CD4-positive, alpha-beta T cell treated with Interferon alpha-2 for 1 hour (primary cell): ENCODE measurements at regions not wholly inside any gene's neighbourhood (a gene's known extent, or its start where the extent isn't known, plus 50 kb on each side); places are given as distances from the start of the nearest gene placed in this dataset.
"Not testable (repeated sequence)": the region's sequence is repeated elsewhere in the genome, so short reads cannot be mapped to it uniquely, and the experiment has no call there.

Experiments
- DNase-seq, 2 donors: peaks; one replicate each; pipeline ENCODE4 v3.0.0-alpha.2; 2020 to 2022

GRCh38 chr3:8020047-8020841, 481.4 kb upstream of the LMCD1 start:
- no peak for DNase-seq

GRCh38 chr3:8027954-8028353, 473.7 kb upstream of the LMCD1 start:
- DNase-seq, result no peak

DNA sequence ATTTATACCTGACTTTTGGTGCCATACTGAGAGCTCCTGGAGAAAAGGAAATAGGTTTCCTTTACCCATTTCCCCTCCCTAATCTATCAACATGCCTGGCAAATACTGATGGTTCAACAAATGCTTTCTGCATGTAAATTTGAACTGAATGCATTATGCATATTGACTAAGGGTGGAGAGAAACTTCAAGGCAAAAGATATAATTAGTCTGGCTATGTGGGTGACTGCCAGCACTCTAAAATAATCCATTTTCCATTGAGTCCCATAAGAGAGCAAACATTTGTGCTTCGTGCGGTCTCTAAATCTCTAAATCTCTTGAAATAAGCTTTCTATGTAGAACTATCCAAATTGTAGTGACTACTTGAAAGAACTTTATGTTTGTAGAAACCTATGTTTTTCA, 451.3 kb upstream of the LMCD1 start:
- no peak for DNase-seq

DNA sequence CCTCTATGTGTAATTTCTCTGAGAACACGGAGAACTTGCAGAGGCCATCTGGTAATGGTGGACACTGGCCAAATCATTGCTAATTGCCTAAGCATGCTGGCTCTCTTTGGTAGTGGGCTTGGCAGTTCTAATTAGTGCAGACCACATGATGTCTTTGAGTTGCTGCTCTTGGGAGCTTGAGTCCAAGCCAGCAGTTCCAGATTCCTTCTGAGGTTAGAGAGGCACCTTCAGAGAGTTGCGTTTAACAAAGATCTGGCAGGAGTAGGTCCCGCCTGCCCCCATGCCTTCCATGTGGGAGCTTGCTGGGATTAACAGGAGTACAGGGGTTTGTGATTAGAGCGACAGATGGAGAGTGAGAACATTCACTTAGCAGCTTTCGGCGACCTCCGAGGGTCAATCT, 449.0 kb upstream of the LMCD1 start:
- DNase-seq, result no peak

- not testable (repeated sequence) for DNase-seq
These were observed 433.5 kb upstream of the LMCD1 start for GRCh38 chr3:8068135-8068534.

DNA sequence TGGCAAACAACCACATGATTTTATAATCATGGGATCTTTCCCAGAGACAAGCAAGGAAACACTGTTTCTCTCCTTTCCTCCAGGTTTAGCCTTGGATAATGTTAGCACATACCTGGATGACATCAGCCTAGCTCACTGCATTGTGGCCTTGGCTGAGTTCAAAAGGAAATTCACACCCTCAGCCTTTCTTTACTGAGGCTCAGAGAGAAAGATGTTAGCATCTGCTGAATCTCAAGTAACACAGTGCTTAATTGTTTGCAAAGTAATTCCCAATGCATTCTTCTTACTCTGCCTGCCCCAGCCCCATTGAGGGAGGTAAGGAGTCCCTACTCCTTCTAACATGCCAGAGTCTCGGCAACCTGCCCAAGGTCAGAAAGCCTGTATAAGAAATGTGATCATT, 432.2 kb upstream of the LMCD1 start:
- DNase-seq, result no peak

GRCh38 chr3:8070011-8070410, 431.6 kb upstream of the LMCD1 start:
- DNase-seq, result no peak

GRCh38 chr3:8074740-8075139, 426.9 kb upstream of the LMCD1 start:
- DNase-seq, result not testable (repeated sequence)

GRCh38 chr3:8077126-8077525, 424.5 kb upstream of the LMCD1 start:
- DNase-seq, result no peak

DNA sequence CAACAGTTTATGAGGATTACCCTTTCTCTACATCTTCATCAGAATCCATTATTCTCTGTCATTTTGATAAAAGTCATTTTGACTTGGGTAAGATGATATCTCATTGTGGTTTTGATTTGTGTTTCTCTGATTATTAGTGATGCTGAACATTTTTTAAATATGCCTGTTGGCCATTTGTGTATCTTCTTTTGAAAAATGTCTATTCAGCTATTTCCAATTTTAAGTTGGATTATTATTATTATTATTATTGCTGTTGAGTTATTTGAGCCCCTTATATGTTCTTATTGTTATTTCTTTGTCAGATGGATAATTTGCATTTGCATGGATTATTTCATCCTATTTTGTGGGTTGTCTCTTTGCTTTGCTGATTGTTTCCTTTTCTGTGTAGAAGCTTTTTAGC, 421.2 kb upstream of the LMCD1 start:
- no peak for DNase-seq

GRCh38 chr3:8085498-8085897, 416.1 kb upstream of the LMCD1 start:
- DNase-seq, result no peak

- DNase-seq, result no peak
These were observed 413.7 kb upstream of the LMCD1 start for GRCh38 chr3:8087951-8088350.

- DNase-seq, result no peak
These were observed 407.2 kb upstream of the LMCD1 start for GRCh38 chr3:8094415-8094814.

DNA sequence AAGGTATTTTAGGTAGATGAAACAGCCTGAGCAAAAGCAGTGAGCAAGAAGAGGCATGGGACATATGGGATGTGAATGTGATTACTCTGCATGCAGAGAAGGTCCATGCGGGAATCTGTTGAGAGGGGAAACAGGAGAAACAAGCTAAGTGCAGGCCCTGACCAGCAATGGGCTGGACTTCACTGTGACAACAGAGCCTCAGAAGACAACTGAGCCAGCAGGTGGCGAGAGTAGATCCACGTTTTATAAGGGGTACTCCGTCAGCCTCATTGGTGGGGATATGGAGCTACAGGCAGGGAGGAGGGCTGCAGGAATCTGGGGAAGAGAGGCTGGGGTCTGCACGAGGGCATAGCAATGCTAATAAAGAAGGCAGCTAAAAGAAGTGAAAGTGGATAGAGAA, 405.9 kb upstream of the LMCD1 start:
- no peak for DNase-seq

DNA sequence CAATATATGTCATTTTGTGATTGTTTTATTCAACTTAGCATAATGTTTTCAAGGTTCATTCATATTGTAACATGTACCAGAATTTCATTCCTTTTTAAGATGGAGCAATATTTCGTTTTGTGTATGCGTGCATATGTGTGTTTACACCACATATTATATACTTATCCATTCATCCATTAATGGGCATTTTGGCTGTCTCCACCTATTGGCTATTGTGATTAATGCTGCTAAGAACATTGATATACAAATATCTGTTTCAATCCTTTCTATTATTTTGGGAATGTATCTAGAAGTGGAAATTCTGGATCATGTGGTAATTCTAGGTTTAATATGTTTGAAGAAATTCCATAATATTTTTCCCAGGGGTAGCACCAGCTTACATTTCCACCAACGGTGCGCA, 403.9 kb upstream of the LMCD1 start:
- no peak for DNase-seq

DNA sequence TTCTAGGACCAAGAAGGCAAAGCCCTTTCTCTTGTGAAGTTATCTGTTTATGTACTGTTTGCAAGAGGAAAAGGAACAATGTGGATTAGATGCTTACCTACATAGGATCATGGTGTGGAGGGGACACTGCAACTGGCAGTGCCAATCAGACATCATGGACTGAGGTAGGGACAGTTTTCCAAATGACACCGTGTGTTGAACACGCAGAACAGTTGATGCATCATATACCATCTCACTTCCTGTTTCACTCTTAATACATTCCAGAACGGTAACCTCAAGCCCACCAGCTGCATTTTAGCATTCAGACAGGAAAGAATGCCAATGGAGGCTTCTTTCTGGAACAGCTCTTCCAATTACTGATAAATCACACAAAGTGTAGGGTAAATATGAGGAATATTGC, 397.7 kb upstream of the LMCD1 start:
- DNase-seq, result no peak

DNA sequence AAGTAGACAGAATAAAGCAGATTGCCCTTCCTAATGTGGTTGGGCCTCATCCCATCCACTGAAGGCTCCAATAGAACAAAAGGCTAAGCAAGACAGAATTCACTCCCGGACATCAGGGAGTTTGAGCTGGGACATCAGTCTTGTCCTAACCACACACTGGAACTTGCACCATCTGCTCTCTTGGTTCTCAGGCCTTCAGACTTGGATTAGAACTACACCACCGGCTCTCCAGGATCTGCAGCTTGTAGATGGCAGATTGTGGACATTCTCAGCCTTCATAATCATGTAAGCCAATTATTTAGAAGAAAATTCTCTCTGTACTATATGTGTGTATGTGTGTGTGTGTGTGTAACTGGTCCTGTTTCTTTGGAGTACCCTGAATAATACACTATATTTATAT, 394.7 kb upstream of the LMCD1 start:
- no peak for DNase-seq

DNA sequence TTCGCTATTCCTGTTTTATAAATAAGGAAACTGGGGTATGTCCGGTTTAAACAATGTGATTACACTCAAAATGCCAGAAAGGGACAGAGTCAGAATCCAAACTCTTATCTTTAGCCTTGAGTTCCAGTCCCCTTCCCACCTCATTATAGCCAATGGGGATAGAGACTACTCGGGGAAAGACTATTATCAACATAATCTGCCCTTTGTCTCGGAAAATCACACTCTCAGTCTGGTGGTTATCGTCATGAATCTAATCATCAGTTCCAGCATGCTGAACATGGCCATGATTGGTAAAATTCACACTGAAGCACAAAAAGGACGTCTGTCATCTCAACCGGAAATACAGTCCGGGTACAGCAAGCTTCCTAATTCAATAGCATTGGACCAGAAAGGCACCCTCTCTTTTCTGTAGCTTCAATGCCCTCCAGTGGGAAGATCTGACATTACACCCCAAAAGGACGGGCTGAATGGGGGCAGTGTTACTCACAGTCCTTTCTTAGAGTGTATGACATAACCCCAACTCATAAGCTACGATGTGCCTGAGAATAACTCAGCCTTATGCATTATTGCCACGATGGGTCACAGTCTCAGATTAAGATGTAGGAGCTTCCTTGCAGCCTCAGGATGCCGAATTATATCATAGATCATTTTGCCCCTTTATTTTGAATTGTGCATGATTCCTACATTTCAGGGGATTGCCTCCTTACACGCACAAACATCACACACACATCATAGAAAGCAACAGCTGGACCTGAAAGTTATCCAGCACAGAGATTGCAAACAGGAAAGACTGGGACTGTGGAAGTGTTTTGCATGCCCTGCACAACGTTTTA, 390.4 kb upstream of the LMCD1 start:
- peak; percentile 13 to 58 for DNase-seq

- DNase-seq, result no peak
These were observed 389.0 kb upstream of the LMCD1 start for GRCh38 chr3:8112587-8112986.

DNA sequence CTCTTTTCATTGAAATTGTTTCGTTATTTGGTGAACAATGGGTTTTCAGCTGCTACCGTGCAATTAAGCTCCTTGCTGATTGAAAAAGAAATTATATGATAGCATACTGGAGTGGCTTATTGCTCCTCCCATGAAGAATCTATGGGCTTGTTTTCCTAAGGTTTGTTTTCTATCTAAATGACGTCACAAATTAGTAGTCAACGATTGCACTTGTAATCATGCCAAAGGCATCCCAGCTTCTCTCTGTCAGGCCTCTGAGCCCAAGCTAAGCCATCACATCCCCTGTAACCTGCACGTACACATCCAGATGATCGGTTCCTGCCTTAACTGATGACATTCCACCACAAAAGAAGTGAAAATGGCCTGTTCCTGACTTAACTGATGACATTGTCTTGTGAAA, 388.0 kb upstream of the LMCD1 start:
- no peak for DNase-seq

GRCh38 chr3:8128686-8129085, 372.9 kb upstream of the LMCD1 start:
- no peak for DNase-seq

GRCh38 chr3:8136553-8136952, 365.1 kb upstream of the LMCD1 start:
- no peak for DNase-seq

DNA sequence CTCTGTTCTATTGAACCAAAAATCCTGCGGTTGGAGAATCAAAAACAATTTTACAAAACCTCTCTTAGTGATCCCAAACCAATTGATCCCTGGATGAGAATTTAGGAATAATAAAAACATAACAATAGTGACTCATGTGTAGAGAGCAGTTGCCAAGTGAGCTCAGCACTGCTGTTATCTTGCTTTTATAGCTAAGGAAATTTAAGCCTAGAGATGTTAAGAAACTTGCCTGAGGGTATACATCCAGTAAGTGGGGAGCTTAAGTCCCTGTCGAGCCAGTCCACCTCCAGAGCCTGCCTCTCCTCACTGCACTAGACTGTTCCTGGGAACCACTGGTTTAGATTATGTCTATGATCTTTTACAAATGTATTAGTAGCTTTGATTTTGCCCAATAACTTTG, 358.4 kb upstream of the LMCD1 start:
- no peak for DNase-seq

DNA sequence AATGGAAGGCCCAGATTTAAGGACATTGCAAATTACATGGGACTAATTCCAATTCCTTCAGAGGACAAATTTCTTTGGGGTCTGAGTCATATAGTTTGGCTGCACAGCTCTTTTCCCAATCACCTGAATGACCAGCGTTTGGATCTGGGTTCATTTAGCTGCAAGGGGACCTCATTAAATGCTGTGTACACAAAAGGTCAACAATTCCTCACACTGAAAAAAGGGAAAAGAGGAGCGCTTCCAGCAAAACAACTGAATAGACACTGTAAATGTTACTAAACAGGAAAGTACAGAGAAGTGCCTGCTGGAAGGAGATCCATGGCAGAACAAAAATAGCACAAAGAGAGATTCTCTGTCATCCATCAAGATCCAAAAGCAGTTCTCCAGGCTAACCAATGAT, 356.0 kb upstream of the LMCD1 start:
- no peak for DNase-seq
